GM12875 (cell line): ENCODE measurements at regions not wholly inside any gene's neighbourhood (a gene's known extent, or its start where the extent isn't known, plus 50 kb on each side); places are given as distances from the start of the nearest gene placed in this dataset.

ENCODE experiments used
- H3K4me3 ChIP-seq: one replicate; pipeline ENCODE4 v1.5.1; 2011; ENCODE audit warnings: low read depth, low read length, control low read depth
- TF ChIP-seq, protein P1 (sequence below): IDR thresholded peaks from 2 replicates; pipeline ENCODE4 v1.5.1; 2011; ENCODE audit warnings: low read depth, mild to moderate bottlenecking, control low read depth, inconsistent platforms, low read length, moderate library complexity, borderline replicate concordance; ENCODE audit not compliant: insufficient read depth

DNA sequence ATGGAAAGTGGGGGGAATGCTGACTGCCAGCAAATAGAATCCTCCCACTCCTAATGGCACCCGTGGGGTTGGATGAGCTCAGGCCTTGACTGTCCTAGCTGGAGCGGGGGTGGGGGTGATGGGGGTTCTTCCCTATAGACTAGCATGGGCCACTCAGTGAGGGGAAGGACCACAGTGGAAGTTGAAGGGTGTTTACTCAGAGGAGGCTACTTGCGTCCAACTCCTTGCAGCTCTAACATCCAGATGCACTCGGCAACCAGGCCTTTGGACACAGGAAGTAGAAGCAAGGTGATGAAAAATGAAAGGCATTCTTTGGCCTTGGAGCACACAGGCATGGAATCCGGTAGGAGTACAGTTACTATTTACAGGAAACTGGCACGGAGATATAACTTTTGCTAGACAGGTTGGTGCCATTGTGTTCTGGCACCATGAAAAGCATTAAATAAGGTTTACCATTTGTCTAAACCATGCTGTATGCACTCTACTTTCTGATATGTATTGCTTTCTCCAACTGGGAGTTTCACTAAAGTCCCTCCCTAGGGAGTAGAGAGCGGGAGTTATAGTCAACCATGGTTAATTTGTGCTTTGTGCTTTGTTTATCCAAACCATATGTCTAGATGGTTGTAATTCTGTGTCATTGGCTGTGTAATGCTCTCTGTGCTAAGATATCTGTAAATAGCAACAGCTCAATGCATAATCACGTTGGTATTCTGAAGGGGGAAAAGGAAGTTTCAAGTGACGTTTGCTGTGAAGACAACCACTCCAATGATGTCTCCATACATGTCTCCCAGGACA, 125.3 kb downstream of the TSHZ3 start:
- TF ChIP-seq, protein P1, sequence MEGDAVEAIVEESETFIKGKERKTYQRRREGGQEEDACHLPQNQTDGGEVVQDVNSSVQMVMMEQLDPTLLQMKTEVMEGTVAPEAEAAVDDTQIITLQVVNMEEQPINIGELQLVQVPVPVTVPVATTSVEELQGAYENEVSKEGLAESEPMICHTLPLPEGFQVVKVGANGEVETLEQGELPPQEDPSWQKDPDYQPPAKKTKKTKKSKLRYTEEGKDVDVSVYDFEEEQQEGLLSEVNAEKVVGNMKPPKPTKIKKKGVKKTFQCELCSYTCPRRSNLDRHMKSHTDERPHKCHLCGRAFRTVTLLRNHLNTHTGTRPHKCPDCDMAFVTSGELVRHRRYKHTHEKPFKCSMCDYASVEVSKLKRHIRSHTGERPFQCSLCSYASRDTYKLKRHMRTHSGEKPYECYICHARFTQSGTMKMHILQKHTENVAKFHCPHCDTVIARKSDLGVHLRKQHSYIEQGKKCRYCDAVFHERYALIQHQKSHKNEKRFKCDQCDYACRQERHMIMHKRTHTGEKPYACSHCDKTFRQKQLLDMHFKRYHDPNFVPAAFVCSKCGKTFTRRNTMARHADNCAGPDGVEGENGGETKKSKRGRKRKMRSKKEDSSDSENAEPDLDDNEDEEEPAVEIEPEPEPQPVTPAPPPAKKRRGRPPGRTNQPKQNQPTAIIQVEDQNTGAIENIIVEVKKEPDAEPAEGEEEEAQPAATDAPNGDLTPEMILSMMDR, result no peak
- no peak overlapping the region for H3K4me3 ChIP-seq

DNA sequence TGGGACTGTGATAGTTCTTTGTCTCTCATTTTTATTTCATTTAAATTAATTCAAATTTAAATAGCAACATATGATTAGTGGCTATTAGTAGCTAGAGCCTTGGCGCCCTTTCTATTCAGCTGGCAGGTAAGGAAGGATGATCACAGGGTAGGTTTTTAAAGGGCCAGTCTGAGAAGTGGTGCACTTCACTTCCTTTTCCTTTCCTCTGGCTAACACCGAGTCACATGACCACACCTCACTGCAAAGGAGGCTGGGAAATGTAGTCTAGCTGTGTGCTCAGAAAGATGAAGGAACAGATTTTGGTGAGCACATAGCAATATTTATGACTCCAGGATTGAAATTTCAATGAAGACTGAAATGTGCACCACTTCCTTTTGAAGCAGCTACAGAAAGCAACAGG, 128.7 kb downstream of the TSHZ3 start:
- TF ChIP-seq, protein P1, result no peak

DNA sequence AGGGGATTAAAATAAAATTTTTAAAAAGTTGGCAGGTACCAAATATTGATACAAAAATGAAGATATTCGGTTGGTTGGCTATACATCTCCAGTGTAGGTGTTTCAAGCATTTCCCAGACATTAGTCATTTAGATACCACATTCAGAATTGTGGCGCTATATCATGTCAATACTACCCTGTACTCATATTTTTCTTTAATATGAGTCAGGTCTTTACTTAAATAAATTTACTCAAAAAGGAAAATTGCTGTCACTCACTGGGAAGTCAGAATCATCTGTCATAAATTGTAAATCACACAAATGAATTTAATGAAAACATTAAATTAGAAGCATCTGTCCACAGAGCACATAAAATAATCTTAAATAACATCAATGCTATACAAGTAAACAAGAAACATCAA, 134.2 kb downstream of the TSHZ3 start:
- TF ChIP-seq, protein P1, result no peak
- H3K4me3 ChIP-seq, result no peak overlapping the region

More for the DNA sequence above, 128.7 kb downstream of the TSHZ3 start:
- no peak overlapping the region for H3K4me3 ChIP-seq

DNA sequence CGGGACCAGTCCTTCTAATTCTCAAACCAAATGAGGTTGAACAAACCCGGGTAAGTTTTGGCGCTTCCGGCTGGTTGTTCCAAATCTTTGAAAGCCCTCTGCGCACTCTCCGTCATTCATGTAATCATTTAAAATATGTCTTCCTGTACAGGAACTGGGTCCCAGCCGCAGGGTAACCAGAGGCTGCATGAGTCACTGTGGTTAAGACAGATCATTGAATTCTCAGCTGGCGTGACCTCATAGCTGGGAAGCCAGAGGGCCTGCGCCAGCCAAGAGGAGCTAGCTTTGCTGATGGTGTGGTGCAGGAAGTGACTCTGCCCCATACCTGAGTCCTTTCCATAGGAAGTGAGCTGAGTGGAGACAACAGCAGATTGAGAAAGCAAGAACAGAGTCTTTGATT, 135.2 kb downstream of the TSHZ3 start:
- no peak overlapping the region for H3K4me3 ChIP-seq
- TF ChIP-seq, protein P1, result no peak

DNA sequence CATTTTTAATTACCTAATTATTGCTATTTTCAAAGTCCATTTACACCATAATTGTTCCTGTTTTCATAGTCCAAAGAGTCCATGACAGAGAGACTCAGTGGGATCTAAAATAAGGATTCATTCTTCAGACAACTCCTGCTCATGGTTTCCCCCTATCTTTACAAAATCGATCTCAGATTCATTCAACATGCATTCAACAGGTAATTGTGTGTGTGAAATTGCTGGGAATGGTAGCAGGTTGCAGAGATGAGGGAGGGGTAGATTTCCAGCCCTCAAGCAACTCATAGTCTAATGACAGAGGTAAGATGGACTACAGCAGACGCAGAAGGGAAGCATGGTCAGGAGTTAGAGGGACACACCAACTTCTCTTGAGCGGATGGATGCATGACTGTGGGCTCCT, 138.1 kb downstream of the TSHZ3 start:
- H3K4me3 ChIP-seq, result no peak overlapping the region
- TF ChIP-seq, protein P1, result no peak

DNA sequence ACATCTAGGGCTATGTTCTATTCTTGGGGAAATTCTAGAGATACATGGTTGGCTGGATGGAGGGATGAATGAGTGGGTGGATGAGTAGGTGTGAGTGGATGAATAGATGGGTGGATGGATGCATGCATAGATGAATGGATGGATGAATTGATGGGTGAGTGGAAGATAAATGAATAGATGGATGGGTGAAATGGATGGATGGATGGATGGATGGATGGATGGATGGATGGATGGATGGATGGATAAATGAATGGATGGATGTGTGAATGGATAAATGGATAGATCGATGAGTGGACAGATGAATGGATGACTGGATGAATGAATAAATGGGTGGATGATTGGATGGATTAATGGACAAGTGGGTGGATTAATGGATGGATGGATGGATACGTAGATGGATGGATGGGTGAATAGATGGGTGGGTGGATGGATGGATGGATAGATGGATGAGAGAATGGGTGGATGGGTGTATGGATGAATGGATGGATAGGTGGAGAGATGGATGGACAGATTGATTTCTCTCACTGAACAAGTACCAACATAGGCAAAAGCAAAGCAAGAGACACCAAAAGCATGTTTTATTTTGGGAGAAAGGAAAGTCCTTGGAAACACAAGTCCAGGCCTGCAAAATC, 143.2 kb downstream of the TSHZ3 start:
- H3K4me3 ChIP-seq, result no peak overlapping the region
- TF ChIP-seq, protein P1, result no peak

DNA sequence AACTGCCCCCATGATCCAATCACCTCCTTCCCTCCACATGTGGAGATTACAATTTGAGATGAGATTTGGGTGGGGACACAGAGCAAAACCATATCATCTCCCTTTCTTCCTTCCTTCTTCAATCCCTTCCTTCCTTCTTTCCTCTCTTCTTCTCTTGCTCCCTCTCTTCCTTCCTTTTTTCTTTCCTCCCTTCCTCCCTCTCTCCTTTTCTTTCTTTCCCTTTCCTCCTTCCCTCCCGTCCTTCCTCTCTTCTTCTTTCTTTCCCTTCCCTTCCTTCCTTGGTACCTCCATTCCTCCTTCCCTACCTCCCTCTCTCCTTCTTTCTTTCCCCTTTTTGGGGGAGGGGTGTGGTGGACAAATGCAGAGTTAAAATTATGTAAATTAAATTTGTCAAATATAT, 145.1 kb downstream of the TSHZ3 start:
- TF ChIP-seq, protein P1, result no peak

More for the DNA sequence above, 145.1 kb downstream of the TSHZ3 start:
- H3K4me3 ChIP-seq, result no peak overlapping the region
